ENCODE measurements at regions not wholly inside any gene's neighbourhood (a gene's known extent, or its start where the extent isn't known, plus 50 kb on each side); places are given as distances from the start of the nearest gene placed in this dataset.

- CTCF ChIA-PET = no interaction called here
- Histone ChIP-seq H3K4me1 (no peaks in the 10 kb centered on the region), H3K4me3 (ENCODE audit: low read depth, low read length) (no peak overlapping the region), H3K27me3 (replicated peaks; ENCODE audit: control insufficient read depth, insufficient read depth, low read length) (no peaks in the 10 kb centered on the region), H3K9me3 (no peaks in the 10 kb centered on the region), H3K36me3 (ENCODE audit: control insufficient read depth, insufficient read depth, low read length) (no peaks in the 10 kb centered on the region)
- Mint-ChIP-seq H3K27ac (ENCODE audit: unreplicated experiment) (no peak overlapping the region), H3K9me3 (ENCODE audit: unreplicated experiment) (no peaks in the 10 kb centered on the region), H3K36me3 (ENCODE audit: insufficient read depth, unreplicated experiment) (no peaks in the 10 kb centered on the region), H3K27me3 (ENCODE audit: insufficient read depth, unreplicated experiment) (no peaks in the 10 kb centered on the region), H3K4me1 (ENCODE audit: low read depth, unreplicated experiment) (no peaks in the 10 kb centered on the region), H3K4me3 (ENCODE audit: unreplicated experiment) (no peak overlapping the region)
- DNase-seq = no peak
- BruUV-seq (replicated peaks) = no TSS peak
- intact Hi-C loops (cut with micrococcal nuclease; ENCODE audit: unreplicated experiment) = no loop called here
- POLR2A ChIA-PET = no interaction called here
- TF ChIP-seq CTCF (IDR thresholded peaks at IDR 0.05; ENCODE audit: insufficient read depth in 1 of 2, low read depth in 1 of 2, low read length in 1 of 2, severe bottlenecking in 1 of 2, unreplicated experiment in 1 of 2) = no peak
Measured at GRCh38 chr2:230660294-230661060, 52.2 kb upstream of the CAB39 start.

GRCh38 chr2:230661072-230661957, 51.3 kb upstream of the CAB39 start:
- Mint-ChIP-seq H3K9me3 (ENCODE audit: unreplicated experiment) (no peaks in the 10 kb centered on the region), H3K4me1 (ENCODE audit: low read depth, unreplicated experiment) (no peaks in the 10 kb centered on the region), H3K27me3 (ENCODE audit: insufficient read depth, unreplicated experiment) (no peaks in the 10 kb centered on the region), H3K36me3 (ENCODE audit: insufficient read depth, unreplicated experiment) (no peaks in the 10 kb centered on the region), H3K27ac (ENCODE audit: unreplicated experiment) (no peak overlapping the region), H3K4me3 (ENCODE audit: unreplicated experiment) (no peak overlapping the region)
- Histone ChIP-seq H3K4me3 (ENCODE audit: low read depth, low read length) (no peak overlapping the region), H3K36me3 (ENCODE audit: control insufficient read depth, insufficient read depth, low read length) (no peaks in the 10 kb centered on the region), H3K9me3 (no peaks in the 10 kb centered on the region), H3K27me3 (replicated peaks; ENCODE audit: control insufficient read depth, insufficient read depth, low read length) (no peaks in the 10 kb centered on the region), H3K4me1 (no peaks in the 10 kb centered on the region)
- ChIA-PET POLR2A (no interaction called here), CTCF (no interaction called here)
- DNase-seq = no peak
- BruUV-seq (replicated peaks) = no TSS peak
- TF ChIP-seq CTCF (IDR thresholded peaks at IDR 0.05; ENCODE audit: insufficient read depth in 1 of 2, low read depth in 1 of 2, low read length in 1 of 2, severe bottlenecking in 1 of 2, unreplicated experiment in 1 of 2) = no peak
- intact Hi-C loops (cut with micrococcal nuclease; ENCODE audit: unreplicated experiment) = no loop called here
